GM13976 (cell line): ENCODE measurements at regions not wholly inside any gene's neighbourhood (a gene's known extent, or its start where the extent isn't known, plus 50 kb on each side); places are given as distances from the start of the nearest gene placed in this dataset.

ENCODE experiments used
- DNase-seq: peaks from one replicate; pipeline ENCODE4 v3.0.0; 2012; ENCODE audit warnings: low spot score
- CTCF ChIP-seq: IDR thresholded peaks from 2 replicates; pipeline ENCODE4 v1.5.1; 2012; ENCODE audit warnings: borderline replicate concordance, mild to moderate bottlenecking; ENCODE audit not compliant: insufficient read depth; ENCODE audit errors: extremely low read depth, missing control alignments, control extremely low read depth
- in situ Hi-C: fragments of 300-500 bp; cut with MboI; formaldehyde crosslinking; loops from one replicate; pipeline ENCODE4 v1.12.0; 2022; ENCODE audit warnings: low sequenced_read_pairs, mixed read lengths, inconsistent platforms; ENCODE audit not compliant: unreplicated experiment

DNA sequence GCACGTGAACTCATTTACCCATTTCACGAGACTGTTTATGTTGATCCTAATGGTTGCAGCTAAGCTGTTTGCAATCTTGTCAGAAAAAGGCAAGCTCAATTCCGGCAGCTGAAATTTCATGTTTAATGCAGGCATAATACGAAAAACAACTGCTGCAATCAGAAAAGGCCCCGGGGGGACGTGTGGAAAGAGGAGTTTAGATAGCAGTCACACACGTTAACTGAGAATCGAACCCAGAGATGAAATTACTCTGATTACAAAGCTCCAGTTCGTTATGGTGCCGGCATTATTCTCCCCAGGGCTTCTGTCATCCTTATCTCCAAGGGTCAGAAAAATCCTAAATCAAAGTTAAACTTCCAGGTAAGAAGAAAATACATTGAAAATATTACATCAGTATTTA, 79.9 kb upstream of the MYT1L start:
- in situ Hi-C loops: no loop called here
- no peak for DNase-seq
- TF ChIP-seq CTCF: no peak

GRCh38 chr2:2409481-2409880, 78.4 kb upstream of the MYT1L start:
- in situ Hi-C loops: no loop called here
- no peak for DNase-seq
- no peak for TF ChIP-seq CTCF

DNA sequence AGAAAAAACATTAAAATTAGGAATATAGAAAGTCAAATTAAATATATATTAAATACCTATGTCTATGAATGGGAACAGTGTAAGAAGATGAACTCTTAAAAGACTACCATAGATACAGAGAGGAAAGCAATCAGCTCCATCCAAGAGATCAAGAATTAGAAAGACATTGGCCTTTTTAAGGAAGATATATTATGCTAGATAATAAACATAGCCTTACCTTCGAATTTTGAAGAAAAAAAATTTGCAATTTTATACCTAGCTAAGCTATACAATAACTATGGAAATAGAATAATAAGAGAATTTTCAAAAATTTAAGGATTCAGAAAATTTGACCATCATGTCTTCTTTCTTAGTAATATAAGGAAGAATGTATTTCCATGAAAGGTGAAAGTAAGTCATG, 74.7 kb upstream of the MYT1L start:
- no peak for DNase-seq
- no peak for TF ChIP-seq CTCF
- in situ Hi-C loops: no loop called here

DNA sequence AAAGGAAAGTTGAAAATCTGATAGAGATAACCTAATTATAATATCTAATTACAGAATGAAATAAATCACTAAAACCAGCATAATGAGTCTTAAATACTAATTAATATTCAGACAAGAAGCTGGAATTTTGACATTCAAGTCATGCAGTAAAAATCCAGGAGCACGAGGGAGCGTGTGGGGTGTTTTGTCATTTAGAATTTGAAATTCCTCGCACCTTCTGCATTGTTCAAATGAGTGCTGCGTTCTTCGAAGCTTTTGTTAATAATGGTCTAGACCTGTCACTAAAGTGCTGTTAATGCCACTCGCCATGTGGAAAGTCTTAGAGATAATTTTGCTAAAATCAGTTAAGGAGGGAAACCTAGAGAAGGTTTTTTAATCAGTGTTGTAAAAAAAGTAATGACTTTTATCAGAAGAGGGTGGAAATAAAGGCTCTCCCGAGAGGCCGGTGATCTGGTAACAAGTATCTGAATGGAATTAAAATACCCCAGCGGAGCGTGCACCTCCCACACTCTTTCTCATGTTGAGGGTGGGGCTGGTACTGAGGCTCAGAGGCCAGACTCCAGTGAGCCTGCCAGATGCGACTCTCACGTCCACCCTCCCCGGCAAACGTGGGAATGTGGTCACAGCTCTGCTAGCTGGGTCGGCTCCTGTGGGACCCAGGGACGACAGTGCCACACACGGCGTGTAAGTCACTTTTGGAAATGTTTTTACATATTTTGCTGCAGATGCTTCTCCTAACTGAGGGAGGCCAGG, 69.4 kb upstream of the MYT1L start:
- in situ Hi-C loops: no loop called here
- TF ChIP-seq CTCF: no peak
- no peak for DNase-seq

DNA sequence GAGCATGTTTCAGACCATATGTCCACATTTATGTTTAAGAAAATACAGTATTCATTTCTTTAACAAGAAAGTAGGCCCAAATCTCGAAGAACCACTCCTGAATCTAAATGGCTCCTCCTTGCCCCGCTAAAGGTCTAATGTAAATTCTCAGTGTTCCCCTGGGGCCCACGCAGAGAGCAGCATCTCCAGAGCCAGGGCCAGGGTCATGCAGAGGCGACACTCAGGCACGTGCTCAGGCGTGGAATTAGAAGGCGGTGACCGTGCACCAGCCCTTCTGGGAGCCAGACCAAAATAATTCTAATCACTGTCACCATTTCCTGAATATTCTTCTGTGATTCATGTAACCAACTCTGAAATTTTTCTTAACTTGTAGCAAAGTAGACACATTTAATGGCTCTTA, 68.3 kb upstream of the MYT1L start:
- no peak for DNase-seq
- in situ Hi-C loops: no loop called here
- no peak for TF ChIP-seq CTCF

DNA sequence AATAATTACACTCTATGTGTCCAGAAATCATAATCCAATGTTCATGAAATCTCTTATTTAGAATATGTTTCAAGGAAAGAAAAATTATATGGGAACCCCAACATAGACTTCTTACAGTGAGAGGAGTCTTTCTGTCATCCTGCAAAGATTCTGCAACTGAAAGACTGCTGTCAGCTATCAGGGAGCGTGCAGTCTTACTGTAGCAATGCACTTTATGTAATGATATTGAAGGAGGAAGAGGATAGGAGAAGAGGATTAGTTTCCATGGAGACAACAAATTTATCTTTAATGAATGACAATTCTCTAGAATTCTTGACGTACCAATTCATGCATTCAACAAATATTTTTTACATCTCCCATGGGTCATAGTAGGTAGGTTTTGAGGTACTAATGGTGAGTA, 61.3 kb upstream of the MYT1L start:
- TF ChIP-seq CTCF: no peak
- in situ Hi-C loops: no loop called here
- DNase-seq: no peak
